ENCODE measurements at regions not wholly inside any gene's neighbourhood (a gene's known extent, or its start where the extent isn't known, plus 50 kb on each side); places are given as distances from the start of the nearest gene placed in this dataset.

GRCh38 chr7:43022008-43022407 is 89.8 kb downstream of the MRPL32 start:
- TF ChIP-seq CTCF (IDR thresholded peaks at IDR 0.05; ENCODE audit: control insufficient read depth, extremely low read depth, insufficient read depth) = no peak
- H3K4me3 ChIP-seq (ENCODE audit: low read depth, low read length) = no peak overlapping the region
- DNase-seq (ENCODE audit: low read depth) = no peak

- no peak for DNase-seq (ENCODE audit: low read depth)
- no peak for TF ChIP-seq CTCF (IDR thresholded peaks at IDR 0.05; ENCODE audit: control insufficient read depth, extremely low read depth, insufficient read depth)
- H3K4me3 ChIP-seq (ENCODE audit: low read depth, low read length) = no peak overlapping the region
Measured at GRCh38 chr7:43033369-43033768, 79.1 kb upstream of the HECW1 start.

- no peak for DNase-seq (ENCODE audit: low read depth)
- TF ChIP-seq CTCF (IDR thresholded peaks at IDR 0.05; ENCODE audit: control insufficient read depth, extremely low read depth, insufficient read depth) = no peak
Measured at GRCh38 chr7:43034535-43035002, 77.9 kb upstream of the HECW1 start.

GRCh38 chr7:43037531-43037930 is 74.9 kb upstream of the HECW1 start:
- no peak for DNase-seq (ENCODE audit: low read depth)
- TF ChIP-seq CTCF (IDR thresholded peaks at IDR 0.05; ENCODE audit: control insufficient read depth, extremely low read depth, insufficient read depth) = no peak
- H3K4me3 ChIP-seq (ENCODE audit: low read depth, low read length) = no peak overlapping the region

More at GRCh38 chr7:43034535-43035002, 77.9 kb upstream of the HECW1 start:
- H3K4me3 ChIP-seq (ENCODE audit: low read depth, low read length) = no peak overlapping the region

GRCh38 chr7:43038254-43038653 is 74.2 kb upstream of the HECW1 start:
- no peak for TF ChIP-seq CTCF (IDR thresholded peaks at IDR 0.05; ENCODE audit: control insufficient read depth, extremely low read depth, insufficient read depth)
- H3K4me3 ChIP-seq (ENCODE audit: low read depth, low read length) = no peak overlapping the region
- DNase-seq (ENCODE audit: low read depth) = no peak

- no peak for DNase-seq (ENCODE audit: low read depth)
- no peak for TF ChIP-seq CTCF (IDR thresholded peaks at IDR 0.05; ENCODE audit: control insufficient read depth, extremely low read depth, insufficient read depth)
- no peak overlapping the region for H3K4me3 ChIP-seq (ENCODE audit: low read depth, low read length)
Measured at GRCh38 chr7:43039346-43039745, 73.1 kb upstream of the HECW1 start.

GRCh38 chr7:43040461-43040860 is 72.0 kb upstream of the HECW1 start:
- H3K4me3 ChIP-seq (ENCODE audit: low read depth, low read length) = no peak overlapping the region
- no peak for DNase-seq (ENCODE audit: low read depth)
- TF ChIP-seq CTCF (IDR thresholded peaks at IDR 0.05; ENCODE audit: control insufficient read depth, extremely low read depth, insufficient read depth) = no peak
